HUES48 (cell line): ENCODE measurements at regions not wholly inside any gene's neighbourhood (a gene's known extent, or its start where the extent isn't known, plus 50 kb on each side); places are given as distances from the start of the nearest gene placed in this dataset.

ENCODE experiments used
- H3K27ac ChIP-seq: one replicate; pipeline ENCODE4 v1.7.0; 2013; ENCODE audit warnings: low read depth, low read length, inconsistent platforms
- H3K27me3 ChIP-seq: 2 replicates; pipeline ENCODE4 v1.6.1; 2013; ENCODE audit warnings: mild to moderate bottlenecking, low read length; ENCODE audit not compliant: control insufficient read depth, insufficient read depth
- H3K36me3 ChIP-seq: 2 replicates; pipeline ENCODE4 v1.6.1; 2013; ENCODE audit warnings: low read length; ENCODE audit not compliant: control insufficient read depth, insufficient read depth
- H3K4me1 ChIP-seq: 2 replicates; pipeline ENCODE4 v1.6.1; 2013; ENCODE audit warnings: mild to moderate bottlenecking, low read length; ENCODE audit not compliant: control insufficient read depth, insufficient read depth
- H3K4me3 ChIP-seq: 2 replicates; pipeline ENCODE4 v1.5.1; 2013; ENCODE audit warnings: mild to moderate bottlenecking, low read depth, low read length
- H3K9ac ChIP-seq: 2 replicates; pipeline ENCODE4 v1.6.1; 2013; ENCODE audit warnings: mild to moderate bottlenecking, low read depth, low read length, moderate library complexity
- H3K9me3 ChIP-seq: 2 replicates; pipeline ENCODE4 v1.6.1; 2013; ENCODE audit warnings: low read length; ENCODE audit not compliant: control insufficient read depth, insufficient read depth

- H3K27ac ChIP-seq, result no peak overlapping the region
Measured at GRCh38 chr10:81303656-81304055, 571.3 kb upstream of the NRG3 start.

GRCh38 chr10:81306971-81307782 is 567.8 kb upstream of the NRG3 start:
- no peak overlapping the region for H3K4me3 ChIP-seq
- H3K4me1 ChIP-seq, result no peaks in the 10 kb centered on the region
- H3K27me3 ChIP-seq, result no peaks in the 10 kb centered on the region
- no peaks in the 10 kb centered on the region for H3K9me3 ChIP-seq
- no peak overlapping the region for H3K9ac ChIP-seq
- no peak overlapping the region for H3K27ac ChIP-seq
- H3K36me3 ChIP-seq, result no peaks in the 10 kb centered on the region

More at GRCh38 chr10:81303656-81304055, 571.3 kb upstream of the NRG3 start:
- Histone ChIP-seq H3K9me3 (no peaks in the 10 kb centered on the region), H3K27me3 (no peaks in the 10 kb centered on the region), H3K36me3 (no peaks in the 10 kb centered on the region), H3K9ac (no peak overlapping the region), H3K4me3 (no peak overlapping the region), H3K4me1 (no peaks in the 10 kb centered on the region)

- H3K27me3 ChIP-seq, result no peaks in the 10 kb centered on the region
- no peaks in the 10 kb centered on the region for H3K4me1 ChIP-seq
- H3K9ac ChIP-seq, result no peak overlapping the region
- no peak overlapping the region for H3K27ac ChIP-seq
- no peak overlapping the region for H3K4me3 ChIP-seq
- H3K9me3 ChIP-seq, result no peaks in the 10 kb centered on the region
- H3K36me3 ChIP-seq, result no peaks in the 10 kb centered on the region
Measured at GRCh38 chr10:81309041-81309552, 565.9 kb upstream of the NRG3 start.

GRCh38 chr10:81314471-81314870 is 560.5 kb upstream of the NRG3 start:
- no peak overlapping the region for H3K27ac ChIP-seq
- H3K4me1 ChIP-seq, result no peaks in the 10 kb centered on the region
- no peak overlapping the region for H3K9ac ChIP-seq
- no peaks in the 10 kb centered on the region for H3K9me3 ChIP-seq
- H3K4me3 ChIP-seq, result no peak overlapping the region
- no peaks in the 10 kb centered on the region for H3K27me3 ChIP-seq
- no peaks in the 10 kb centered on the region for H3K36me3 ChIP-seq

- Histone ChIP-seq H3K4me3 (no peak overlapping the region), H3K27ac (no peak overlapping the region), H3K4me1 (no peaks in the 10 kb centered on the region)
Measured at GRCh38 chr10:81315026-81315425, 560.0 kb upstream of the NRG3 start.

GRCh38 chr10:81348003-81348402 is 527.0 kb upstream of the NRG3 start:
- Histone ChIP-seq H3K36me3 (no peaks in the 10 kb centered on the region), H3K27ac (no peak overlapping the region), H3K4me1 (no peaks in the 10 kb centered on the region), H3K27me3 (no peaks in the 10 kb centered on the region), H3K9ac (no peak overlapping the region), H3K9me3 (no peaks in the 10 kb centered on the region), H3K4me3 (no peak overlapping the region)

More at GRCh38 chr10:81315026-81315425, 560.0 kb upstream of the NRG3 start:
- H3K9ac ChIP-seq, result no peak overlapping the region
- no peaks in the 10 kb centered on the region for H3K9me3 ChIP-seq
- H3K27me3 ChIP-seq, result no peaks in the 10 kb centered on the region
- no peaks in the 10 kb centered on the region for H3K36me3 ChIP-seq

- H3K9ac ChIP-seq, result no peak overlapping the region
- no peaks in the 10 kb centered on the region for H3K36me3 ChIP-seq
- no peak overlapping the region for H3K27ac ChIP-seq
- no peaks in the 10 kb centered on the region for H3K9me3 ChIP-seq
- H3K4me3 ChIP-seq, result no peak overlapping the region
- H3K4me1 ChIP-seq, result no peaks in the 10 kb centered on the region
- no peaks in the 10 kb centered on the region for H3K27me3 ChIP-seq
Measured at GRCh38 chr10:81367132-81367531, 507.9 kb upstream of the NRG3 start.

- H3K9ac ChIP-seq, result no peak overlapping the region
- H3K4me1 ChIP-seq, result no peaks in the 10 kb centered on the region
- H3K36me3 ChIP-seq, result no peaks in the 10 kb centered on the region
- no peak overlapping the region for H3K4me3 ChIP-seq
- H3K27me3 ChIP-seq, result no peaks in the 10 kb centered on the region
- no peak overlapping the region for H3K27ac ChIP-seq
- H3K9me3 ChIP-seq, result no peaks in the 10 kb centered on the region
Measured at GRCh38 chr10:81386817-81387216, 488.2 kb upstream of the NRG3 start.

- H3K4me1 ChIP-seq, result no peaks in the 10 kb centered on the region
- H3K9ac ChIP-seq, result no peak overlapping the region
- no peak overlapping the region for H3K4me3 ChIP-seq
- H3K27ac ChIP-seq, result no peak overlapping the region
- H3K36me3 ChIP-seq, result no peaks in the 10 kb centered on the region
- H3K27me3 ChIP-seq, result no peaks in the 10 kb centered on the region
- H3K9me3 ChIP-seq, result no peaks in the 10 kb centered on the region
Measured at GRCh38 chr10:81403451-81403850, 471.5 kb upstream of the NRG3 start.

GRCh38 chr10:81405399-81405798 is 469.6 kb upstream of the NRG3 start:
- Histone ChIP-seq H3K4me3 (no peak overlapping the region), H3K36me3 (no peaks in the 10 kb centered on the region), H3K27me3 (no peaks in the 10 kb centered on the region), H3K4me1 (no peaks in the 10 kb centered on the region), H3K27ac (no peak overlapping the region), H3K9me3 (no peaks in the 10 kb centered on the region), H3K9ac (no peak overlapping the region)

- H3K4me3 ChIP-seq, result no peak overlapping the region
- H3K4me1 ChIP-seq, result no peaks in the 10 kb centered on the region
- no peaks in the 10 kb centered on the region for H3K27me3 ChIP-seq
- no peaks in the 10 kb centered on the region for H3K9me3 ChIP-seq
- H3K27ac ChIP-seq, result no peak overlapping the region
- no peak overlapping the region for H3K9ac ChIP-seq
- no peaks in the 10 kb centered on the region for H3K36me3 ChIP-seq
Measured at GRCh38 chr10:81414038-81414437, 461.0 kb upstream of the NRG3 start.
